HG03565 (cell line): ENCODE measurements at regions not wholly inside any gene's neighbourhood (a gene's known extent, or its start where the extent isn't known, plus 50 kb on each side); places are given as distances from the start of the nearest gene placed in this dataset.

ENCODE experiments used
- ATAC-seq: cut with Tn5 transposase; IDR thresholded peaks from one replicate; pipeline ENCODE4 v1.9.1; 2021; ENCODE audit warnings: mild to moderate bottlenecking, moderate library complexity; ENCODE audit not compliant: unreplicated experiment

- no peak for ATAC-seq
Measured at GRCh38 chr7:3193379-3194120, 107.5 kb upstream of the SDK1 start.

- no peak for ATAC-seq
Measured at GRCh38 chr7:3194501-3195141, 106.4 kb upstream of the SDK1 start.

GRCh38 chr7:3195160-3195559, 105.9 kb upstream of the SDK1 start:
- no peak for ATAC-seq

GRCh38 chr7:3196629-3197400, 104.2 kb upstream of the SDK1 start:
- no peak for ATAC-seq

- ATAC-seq = no peak
Measured at GRCh38 chr7:3197567-3198213, 103.4 kb upstream of the SDK1 start.

GRCh38 chr7:3198316-3198715, 102.7 kb upstream of the SDK1 start:
- no peak for ATAC-seq

GRCh38 chr7:3200504-3200903, 100.5 kb upstream of the SDK1 start:
- no peak for ATAC-seq

GRCh38 chr7:3201306-3201705, 99.7 kb upstream of the SDK1 start:
- ATAC-seq = no peak

GRCh38 chr7:3201937-3202710, 98.9 kb upstream of the SDK1 start:
- no peak for ATAC-seq

- no peak for ATAC-seq
Measured at GRCh38 chr7:3204526-3204925, 96.5 kb upstream of the SDK1 start.

- no peak for ATAC-seq
Measured at GRCh38 chr7:3206101-3206500, 95.0 kb upstream of the SDK1 start.

- ATAC-seq = no peak
Measured at GRCh38 chr7:3206771-3207191, 94.3 kb upstream of the SDK1 start.

GRCh38 chr7:3207387-3207902, 93.6 kb upstream of the SDK1 start:
- no peak for ATAC-seq

- ATAC-seq = no peak
Measured at GRCh38 chr7:3210531-3210930, 90.5 kb upstream of the SDK1 start.

- ATAC-seq = no peak
Measured at GRCh38 chr7:3214090-3214413, 87.0 kb upstream of the SDK1 start.

GRCh38 chr7:3215624-3216585, 85.1 kb upstream of the SDK1 start:
- ATAC-seq = no peak

- ATAC-seq = no peak
Measured at GRCh38 chr7:3217166-3217565, 83.9 kb upstream of the SDK1 start.

GRCh38 chr7:3218411-3219225, 82.4 kb upstream of the SDK1 start:
- ATAC-seq = no peak
